Uterus (tissue), 3 donors: ENCODE measurements at regions not wholly inside any gene's neighbourhood (a gene's known extent, or its start where the extent isn't known, plus 50 kb on each side); places are given as distances from the start of the nearest gene placed in this dataset.
"Not testable (repeated sequence)": the region's sequence is repeated elsewhere in the genome, so short reads cannot be mapped to it uniquely, and the experiment has no call there.

Experiments
- DNase-seq, 2 donors: peaks; one replicate each; pipeline ENCODE4 v3.0.0-alpha.2; 2019 to 2020
- H3K27ac ChIP-seq, 2 donors: fragments of 200-600 bp; sonication (generic); 1 replicate in 1 of 2; 2 replicates in 1 of 2; pipeline ENCODE4 v1.5.1; 2016 to 2018
- H3K27me3 ChIP-seq, 2 donors: fragments of 200-600 bp; sonication (generic); one replicate each; pipeline ENCODE4 v1.5.1; 2018 to 2019; ENCODE audit warnings: control low read depth in 1 of 2
- H3K36me3 ChIP-seq, 2 donors: fragments of 200-600 bp; sonication (generic); one replicate each; pipeline ENCODE4 v1.5.1; 2019; ENCODE audit warnings: control low read depth in 1 of 2
- H3K4me1 ChIP-seq, 2 donors: fragments of 200-600 bp; sonication (generic); one replicate each; pipeline ENCODE4 v1.5.1; 2018 to 2019; ENCODE audit warnings: control low read depth in 1 of 2
- H3K4me3 ChIP-seq, 2 donors: fragments of 200-600 bp; sonication (generic); 1 replicate in 1 of 2; 2 replicates in 1 of 2; pipeline ENCODE4 v1.5.1; 2018 to 2019; ENCODE audit warnings: mild to moderate bottlenecking in 1 of 2
- H3K9me3 ChIP-seq, 2 donors: fragments of 200-600 bp; sonication (generic); one replicate each; pipeline ENCODE4 v1.5.1; 2019; ENCODE audit warnings: control low read depth in 1 of 2
- CTCF ChIP-seq, 4 experiments: fragments of 200-600 bp in 2 of 4; fragments of 450-650 bp in 2 of 4; sonication (generic) in 2 of 4; IDR thresholded peaks; one replicate each; pipeline ENCODE4 v1.5.1; 2016 to 2019; ENCODE audit warnings: antibody characterized with exemption in 4 of 4, mild to moderate bottlenecking in 2 of 4, moderate library complexity in 1 of 4
- POLR2A ChIP-seq, 2 donors: fragments of 450-650 bp; IDR thresholded peaks; one replicate each; pipeline ENCODE4 v1.6.1; 2016; ENCODE audit warnings: antibody characterized with exemption in 2 of 2, mild to moderate bottlenecking in 1 of 2, moderate library complexity in 1 of 2
- intact Hi-C: fragments of 100-400 bp; cut with DNase I; formaldehyde crosslinking; loops from one replicate; pipeline ENCODE4 v1.15.1; 2023; ENCODE audit warnings: low total_unique reads
- donor health status: DM: yes; HTN: yes; CAD: no.

GRCh38 chr5:121478636-121479035 lies 373.0 kb upstream of the FTMT start:
- Histone ChIP-seq H3K27ac (no peak overlapping the region), H3K36me3 (no peaks in the 10 kb centered on the region), H3K4me1 (no peaks in the 10 kb centered on the region), H3K4me3 (no peak overlapping the region), H3K9me3 (no peaks in the 10 kb centered on the region), H3K27me3 (no peaks in the 10 kb centered on the region)
- intact Hi-C loops = no loop called here
- TF ChIP-seq CTCF (IDR thresholded peaks at IDR 0.05) = no peak
- DNase-seq = no peak

- TF ChIP-seq CTCF (IDR thresholded peaks at IDR 0.05) (no peak), POLR2A (IDR thresholded peaks at IDR 0.05) (no peak)
- H3K4me1 ChIP-seq = no peaks in the 10 kb centered on the region
- no peaks in the 10 kb centered on the region for H3K36me3 ChIP-seq
- no peak for DNase-seq
- H3K27me3 ChIP-seq = no peaks in the 10 kb centered on the region
- H3K27ac ChIP-seq = no peak overlapping the region
- intact Hi-C loops = no loop called here
- H3K9me3 ChIP-seq = no peaks in the 10 kb centered on the region
- no peak overlapping the region for H3K4me3 ChIP-seq
Observed at GRCh38 chr5:121479337-121479736, 372.3 kb upstream of the FTMT start.

- H3K4me1 ChIP-seq = no peaks in the 10 kb centered on the region
- intact Hi-C loops = no loop called here
- DNase-seq = no peak
- H3K4me3 ChIP-seq = no peak overlapping the region
- H3K9me3 ChIP-seq = no peaks in the 10 kb centered on the region
- H3K27ac ChIP-seq = no peak overlapping the region
- no peak for TF ChIP-seq CTCF (IDR thresholded peaks at IDR 0.05)
- no peak for TF ChIP-seq POLR2A (IDR thresholded peaks at IDR 0.05)
- H3K27me3 ChIP-seq = no peaks in the 10 kb centered on the region
- no peaks in the 10 kb centered on the region for H3K36me3 ChIP-seq
Observed at GRCh38 chr5:121485281-121485680, 366.4 kb upstream of the FTMT start.

- H3K36me3 ChIP-seq, H3K4me3 ChIP-seq, intact Hi-C loops, H3K9me3 ChIP-seq, H3K27ac ChIP-seq, H3K27me3 ChIP-seq, H3K4me1 ChIP-seq, DNase-seq: not testable (repeated sequence)
Observed at GRCh38 chr5:121485999-121486398, 365.7 kb upstream of the FTMT start.

- Histone ChIP-seq H3K27ac (no peak overlapping the region), H3K9me3 (no peaks in the 10 kb centered on the region), H3K4me1 (no peaks in the 10 kb centered on the region), H3K36me3 (no peaks in the 10 kb centered on the region), H3K27me3 (no peaks in the 10 kb centered on the region), H3K4me3 (no peak overlapping the region)
- TF ChIP-seq POLR2A (IDR thresholded peaks at IDR 0.05) (no peak), CTCF (IDR thresholded peaks at IDR 0.05) (no peak)
- intact Hi-C loops = no loop called here
- DNase-seq = no peak
Observed at GRCh38 chr5:121489972-121490371, 361.7 kb upstream of the FTMT start.

- TF ChIP-seq CTCF (IDR thresholded peaks at IDR 0.05) (no peak), POLR2A (IDR thresholded peaks at IDR 0.05) (no peak)
- no peak overlapping the region for H3K4me3 ChIP-seq
- no peaks in the 10 kb centered on the region for H3K27me3 ChIP-seq
- no peaks in the 10 kb centered on the region for H3K4me1 ChIP-seq
- no peaks in the 10 kb centered on the region for H3K36me3 ChIP-seq
- no peak overlapping the region for H3K27ac ChIP-seq
- no peaks in the 10 kb centered on the region for H3K9me3 ChIP-seq
- DNase-seq = no peak
- intact Hi-C loops = no loop called here
Observed at GRCh38 chr5:121497176-121497575, 354.5 kb upstream of the FTMT start.
